ENCODE measurements at regions not wholly inside any gene's neighbourhood (a gene's known extent, or its start where the extent isn't known, plus 50 kb on each side); places are given as distances from the start of the nearest gene placed in this dataset.

DNA sequence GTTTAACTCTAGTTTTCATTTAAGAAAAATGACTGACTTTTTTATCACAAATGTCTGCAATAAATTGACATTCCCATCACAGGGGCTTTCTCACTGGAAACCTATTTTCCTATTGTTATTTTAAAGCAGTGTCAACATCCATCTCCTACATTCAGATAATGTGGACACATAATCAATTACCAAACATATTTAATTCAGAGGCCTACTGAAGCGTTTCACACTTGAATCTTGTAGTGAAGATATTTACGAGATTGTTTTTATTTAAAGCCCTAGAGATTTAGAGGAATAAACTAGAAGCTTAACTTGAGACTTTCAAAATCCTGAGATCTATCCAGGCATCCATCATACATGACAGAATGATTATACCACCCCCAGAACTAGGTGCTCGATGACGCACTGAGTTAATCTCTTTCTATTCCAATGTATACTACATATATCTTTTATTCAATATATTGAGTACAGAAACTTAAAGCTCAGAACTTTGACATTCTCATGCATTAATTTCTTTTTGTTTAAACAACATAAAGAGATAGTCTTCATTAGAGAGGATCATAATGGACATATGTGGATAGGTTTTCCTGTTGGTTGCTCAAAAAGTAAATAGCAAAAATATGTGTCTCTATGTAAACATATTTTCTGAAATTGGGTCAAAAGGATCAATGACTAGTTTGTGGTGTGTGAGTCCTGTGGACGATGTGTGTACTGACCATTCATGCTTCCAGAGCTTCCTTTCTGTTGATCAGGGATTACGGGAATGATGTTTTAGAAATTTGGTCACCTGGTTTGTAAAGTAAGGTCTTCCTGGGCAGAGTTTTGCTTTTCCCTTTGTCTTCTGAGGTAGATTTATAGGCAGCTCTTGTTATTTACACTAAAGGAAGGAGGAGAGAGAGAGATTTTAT, 171.5 kb upstream of the HMCN1 start:
- intact Hi-C loops (cut with micrococcal nuclease) = no loop called here
- BruUV-seq (replicated peaks) = no TSS peak
- H4K20me1 ChIP-seq (replicated peaks; ENCODE audit: control insufficient read depth, extremely low read depth, insufficient read depth, low read length) = no peaks in the 10 kb centered on the region
- no peak overlapping the region for H3K9ac ChIP-seq (replicated peaks; ENCODE audit: extremely low read depth, insufficient read depth, low read length)
- no peaks in the 10 kb centered on the region for H3K9me1 ChIP-seq (replicated peaks; ENCODE audit: control insufficient read depth, extremely low read depth, insufficient read depth, low read length)
- H3K36me3 ChIP-seq (ENCODE audit: control insufficient read depth in 2 of 2, extremely low read depth in 1 of 2, insufficient read depth in 2 of 2, low read length in 2 of 2) = no peaks in the 10 kb centered on the region
- H3K4me3 ChIP-seq (replicated peaks in 1 of 3; ENCODE audit: insufficient read depth in 1 of 3, low read depth in 1 of 3, low read length in 3 of 3) = no peak overlapping the region
- POLR2A ChIA-PET = no interaction called here
- no peak overlapping the region for H3K27ac ChIP-seq (ENCODE audit: insufficient read depth, low read depth, low read length)
- no peak overlapping the region for H3K4me2 ChIP-seq (ENCODE audit: insufficient read depth, low read length)
- no peaks in the 10 kb centered on the region for H3K9me3 ChIP-seq (replicated peaks; ENCODE audit: control insufficient read depth, insufficient read depth, low read length)
- H3K27me3 ChIP-seq (ENCODE audit: control insufficient read depth in 2 of 2, insufficient read depth in 2 of 2, low read length in 2 of 2) = no peaks in the 10 kb centered on the region
- no peak for TF ChIP-seq EZH2 (IDR thresholded peaks at IDR 0.05; ENCODE audit: borderline replicate concordance, low read depth, low read length, severe bottlenecking)
- no peak for TF ChIP-seq GATA2 (IDR thresholded peaks at IDR 0.05; ENCODE audit: insufficient read depth, insufficient read length, low read depth, low read length)
- TF ChIP-seq, protein P1, sequence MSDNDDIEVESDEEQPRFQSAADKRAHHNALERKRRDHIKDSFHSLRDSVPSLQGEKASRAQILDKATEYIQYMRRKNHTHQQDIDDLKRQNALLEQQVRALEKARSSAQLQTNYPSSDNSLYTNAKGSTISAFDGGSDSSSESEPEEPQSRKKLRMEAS (IDR thresholded peaks at IDR 0.05; ENCODE audit: insufficient read depth, insufficient read length) = no peak
- TF ChIP-seq, protein P2, sequence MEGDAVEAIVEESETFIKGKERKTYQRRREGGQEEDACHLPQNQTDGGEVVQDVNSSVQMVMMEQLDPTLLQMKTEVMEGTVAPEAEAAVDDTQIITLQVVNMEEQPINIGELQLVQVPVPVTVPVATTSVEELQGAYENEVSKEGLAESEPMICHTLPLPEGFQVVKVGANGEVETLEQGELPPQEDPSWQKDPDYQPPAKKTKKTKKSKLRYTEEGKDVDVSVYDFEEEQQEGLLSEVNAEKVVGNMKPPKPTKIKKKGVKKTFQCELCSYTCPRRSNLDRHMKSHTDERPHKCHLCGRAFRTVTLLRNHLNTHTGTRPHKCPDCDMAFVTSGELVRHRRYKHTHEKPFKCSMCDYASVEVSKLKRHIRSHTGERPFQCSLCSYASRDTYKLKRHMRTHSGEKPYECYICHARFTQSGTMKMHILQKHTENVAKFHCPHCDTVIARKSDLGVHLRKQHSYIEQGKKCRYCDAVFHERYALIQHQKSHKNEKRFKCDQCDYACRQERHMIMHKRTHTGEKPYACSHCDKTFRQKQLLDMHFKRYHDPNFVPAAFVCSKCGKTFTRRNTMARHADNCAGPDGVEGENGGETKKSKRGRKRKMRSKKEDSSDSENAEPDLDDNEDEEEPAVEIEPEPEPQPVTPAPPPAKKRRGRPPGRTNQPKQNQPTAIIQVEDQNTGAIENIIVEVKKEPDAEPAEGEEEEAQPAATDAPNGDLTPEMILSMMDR (IDR thresholded peaks at IDR 0.05; ENCODE audit: extremely low read depth in 1 of 2, insufficient read depth in 1 of 2, low read depth in 1 of 2, low read length in 2 of 2) = no peak
- TF ChIP-seq POLR2A (IDR thresholded peaks at IDR 0.05; ENCODE audit: low read depth, low read length) = no peak
- TF ChIP-seq FOS (IDR thresholded peaks at IDR 0.05; ENCODE audit: borderline replicate concordance, insufficient read depth, low read length) = no peak
- TF ChIP-seq MYC (IDR thresholded peaks at IDR 0.05; ENCODE audit: low read depth, low read length) = no peak
- TF ChIP-seq POLR2AphosphoS5 (IDR thresholded peaks at IDR 0.05; ENCODE audit: insufficient read depth, low read depth, low read length) = no peak
- no peak for TF ChIP-seq JUN (IDR thresholded peaks at IDR 0.05; ENCODE audit: borderline replicate concordance, insufficient read depth, insufficient read length, low read depth)
- DNase-seq (ENCODE audit: low read depth, low spot score) (no peak), FAIRE-seq (no peak)
- peaks cover 13% of the 10 kb centered on the region for H3K4me1 ChIP-seq (ENCODE audit: control insufficient read depth, extremely low read depth, insufficient read depth, low read length)
- CTCF ChIA-PET = interaction anchor here (0.9 kb wide), 1 partner anchor 158 kb away, joined by 3 read pairs; no protein-coding TSS in a partner anchor
- dilution Hi-C loops (cut with MboI; ENCODE audit: extremely low pct_ligation_motif_present, low sequenced_read_pairs) = no loop called here
- H3K79me2 ChIP-seq (ENCODE audit: control insufficient read depth, insufficient read depth, low read length) = no peaks in the 10 kb centered on the region
- no peak overlapping the region for H2AFZ ChIP-seq (ENCODE audit: low read depth, low read length)

Data from endothelial cell of umbilical vein (primary cell).